H1 (cell line): ENCODE measurements at regions not wholly inside any gene's neighbourhood (a gene's known extent, or its start where the extent isn't known, plus 50 kb on each side); places are given as distances from the start of the nearest gene placed in this dataset.

ENCODE experiments used
- CTCF ChIA-PET: fragments of 300-600 bp; sonication (Branson Sonifier 250); formaldehyde crosslinking; loops from one replicate; lab custom pipeline; 2021; ENCODE audit not compliant: partially characterized antibody; lab: Charles Lee
- POLR2A ChIA-PET: fragments of 300-600 bp; sonication (Branson Sonifier 250); formaldehyde crosslinking; loops from one replicate; lab custom pipeline; 2021; ENCODE audit warnings: inconsistent platforms; ENCODE audit not compliant: partially characterized antibody; lab: Charles Lee
- DNase-seq, 2 experiments: peaks; one replicate each; pipeline versions ENCODE4 v3.0.0 to v3.0.0-alpha.2; 2010 to 2022; ENCODE audit warnings: low spot score in 2 of 2, low read depth in 1 of 2, mixed read lengths in 1 of 2
- FAIRE-seq: peaks from 2 replicates; lab custom pipeline; 2011; peaks lifted over from hg19 to GRCh38; lab: Jason Lieb, UNC
- H2AFZ ChIP-seq: 2 replicates; pipeline ENCODE4 v1.8.1; 2012; ENCODE audit warnings: low read length, inconsistent platforms
- H2AK5ac ChIP-seq: 2 replicates; pipeline ENCODE4 v1.6.1; 2013; ENCODE audit warnings: low read depth, low read length
- H2BK120ac ChIP-seq: replicated peaks from 2 replicates; pipeline ENCODE3; 2013; ENCODE audit warnings: low read depth, low read length, inconsistent platforms
- H2BK12ac ChIP-seq: 2 replicates; pipeline ENCODE4 v1.6.1; 2013; ENCODE audit warnings: low read depth, low read length
- H2BK15ac ChIP-seq: 2 replicates; pipeline ENCODE4 v1.6.1; 2013; ENCODE audit warnings: low read length
- H2BK20ac ChIP-seq: 2 replicates; pipeline ENCODE4 v1.6.1; 2013; ENCODE audit warnings: low read length
- H2BK5ac ChIP-seq: 2 replicates; pipeline ENCODE4 v1.6.1; 2013; ENCODE audit warnings: low read depth, low read length
- H3K14ac ChIP-seq: 2 replicates; pipeline ENCODE4 v1.6.1; 2013; ENCODE audit warnings: inconsistent platforms; ENCODE audit not compliant: insufficient read length
- H3K18ac ChIP-seq: 2 replicates; pipeline ENCODE4 v1.6.1; 2013; ENCODE audit warnings: low read length; ENCODE audit errors: extremely low read depth
- H3K23ac ChIP-seq: 2 replicates; pipeline ENCODE4 v1.6.1; 2013; ENCODE audit warnings: inconsistent platforms; ENCODE audit not compliant: insufficient read length
- H3K23me2 ChIP-seq: 2 replicates; pipeline ENCODE4 v1.6.1; 2013; ENCODE audit warnings: low read depth, low read length
- H3K27ac ChIP-seq: 2 replicates; pipeline ENCODE4 v1.6.1; 2011; ENCODE audit warnings: low read depth, low read length, inconsistent platforms
- H3K27me3 ChIP-seq, 4 experiments: replicated peaks in 1 of 4; 1 replicate in 1 of 4; 2 replicates in 3 of 4; pipeline versions ENCODE4 v1.6.1 to v1.8.1; 2011 to 2013; ENCODE audit warnings: low read length in 3 of 4, mild to moderate bottlenecking in 3 of 4, inconsistent platforms in 2 of 4, mixed read lengths in 2 of 4, moderate library complexity in 1 of 4; ENCODE audit not compliant: control insufficient read depth in 3 of 4, insufficient read depth in 3 of 4; ENCODE audit errors: extremely low read depth in 1 of 4
- H3K36me3 ChIP-seq, 4 experiments: 2 replicates each; pipeline versions ENCODE4 v1.6.1 to v1.8.1; 2011 to 2013; ENCODE audit warnings: mild to moderate bottlenecking in 4 of 4, low read length in 3 of 4, moderate library complexity in 2 of 4, control low read depth in 1 of 4, inconsistent platforms in 1 of 4; ENCODE audit not compliant: insufficient read depth in 4 of 4, control insufficient read depth in 2 of 4
- H3K4ac ChIP-seq: replicated peaks from 2 replicates; pipeline ENCODE3; 2013; ENCODE audit warnings: low read length, low read depth, mixed read lengths, inconsistent platforms; ENCODE audit not compliant: insufficient read length
- H3K4me1 ChIP-seq, 4 experiments: replicated peaks in 1 of 4; 1 replicate in 1 of 4; 2 replicates in 3 of 4; pipeline versions ENCODE4 v1.6.1 to v1.8.1; 2011 to 2013; ENCODE audit warnings: low read length in 3 of 4, inconsistent platforms in 2 of 4, mixed read lengths in 1 of 4; ENCODE audit not compliant: insufficient read depth in 4 of 4, control insufficient read depth in 3 of 4
- H3K4me2 ChIP-seq, 2 experiments: 2 replicates each; pipeline versions ENCODE4 v1.6.1 to v1.8.1; 2011 to 2013; ENCODE audit warnings: low read depth in 2 of 2, low read length in 2 of 2, control low read depth in 1 of 2, inconsistent platforms in 1 of 2, mild to moderate bottlenecking in 1 of 2; ENCODE audit not compliant: insufficient read depth in 1 of 2
- H3K4me3 ChIP-seq, 4 experiments: fragments of 200-600, 300-600 bp in 1 of 4; sonication (generic), shearing (Covaris generic), sonication (Bioruptor Twin) in 1 of 4; 2 replicates each; pipeline versions ENCODE4 v1.5.1 to v1.8.1; 2011 to 2016; ENCODE audit warnings: low read length in 4 of 4, low read depth in 3 of 4, control low read depth in 2 of 4, inconsistent platforms in 2 of 4, mild to moderate bottlenecking in 2 of 4, mixed read lengths in 1 of 4, moderate library complexity in 1 of 4; ENCODE audit not compliant: insufficient read depth in 2 of 4; ENCODE audit errors: extremely low read depth in 1 of 4
- H3K56ac ChIP-seq: replicated peaks from 2 replicates; pipeline ENCODE3; 2013; ENCODE audit warnings: low read depth, mild to moderate bottlenecking, mixed read lengths, low read length, inconsistent platforms; ENCODE audit not compliant: insufficient read length
- H3K79me1 ChIP-seq: 2 replicates; pipeline ENCODE4 v1.6.1; 2013; ENCODE audit warnings: low read depth, low read length, control low read depth
- H3K79me2 ChIP-seq, 2 experiments: 2 replicates each; pipeline versions ENCODE4 v1.6.1 to v1.8.1; 2012 to 2013; ENCODE audit warnings: low read length in 2 of 2, mild to moderate bottlenecking in 2 of 2, inconsistent platforms in 1 of 2; ENCODE audit not compliant: insufficient read depth in 2 of 2, control insufficient read depth in 1 of 2
- H3K9ac ChIP-seq, 4 experiments: replicated peaks in 1 of 4; 1 replicate in 1 of 4; 2 replicates in 3 of 4; pipeline versions ENCODE4 v1.6.1 to v1.8.1; 2011 to 2013; ENCODE audit warnings: low read depth in 3 of 4, low read length in 3 of 4, control low read depth in 2 of 4, mild to moderate bottlenecking in 2 of 4, moderate library complexity in 2 of 4, inconsistent platforms in 1 of 4; ENCODE audit errors: extremely low read depth in 1 of 4
- H3K9me3 ChIP-seq, 2 experiments: 2 replicates each; pipeline versions ENCODE4 v1.6.1 to v1.8.1; 2012 to 2013; ENCODE audit warnings: mild to moderate bottlenecking in 2 of 2, moderate library complexity in 2 of 2, control low read depth in 1 of 2, inconsistent platforms in 1 of 2, low read depth in 1 of 2, low read length in 1 of 2, mixed read lengths in 1 of 2; ENCODE audit not compliant: insufficient read depth in 2 of 2
- H4K20me1 ChIP-seq, 2 experiments: replicated peaks in 1 of 2; 2 replicates each; pipeline versions ENCODE3 to v1.8.1; 2011 to 2013; ENCODE audit warnings: inconsistent platforms in 2 of 2, low read length in 2 of 2, mild to moderate bottlenecking in 1 of 2; ENCODE audit not compliant: insufficient read depth in 2 of 2, control insufficient read depth in 1 of 2
- H4K5ac ChIP-seq: 2 replicates; pipeline ENCODE4 v1.6.1; 2013; ENCODE audit warnings: low read length, low read depth, mixed read lengths, inconsistent platforms; ENCODE audit not compliant: insufficient read length
- H4K8ac ChIP-seq: 2 replicates; pipeline ENCODE4 v1.8.0; 2013; ENCODE audit warnings: mild to moderate bottlenecking, moderate library complexity, low read length, inconsistent platforms; ENCODE audit not compliant: insufficient read depth; ENCODE audit errors: extremely low read depth
- H4K91ac ChIP-seq: replicated peaks from 2 replicates; pipeline ENCODE3; 2013; ENCODE audit warnings: low read length, mixed read lengths, inconsistent platforms; ENCODE audit not compliant: insufficient read length
- CEBPB ChIP-seq: IDR thresholded peaks from 2 replicates; pipeline ENCODE4 v1.6.1; 2012; ENCODE audit warnings: low read depth, low read length
- CHD1 ChIP-seq: IDR thresholded peaks from 2 replicates; pipeline ENCODE4 v1.6.1; 2012; ENCODE audit warnings: low read depth, low read length, improper control_type of control experiment
- GTF2F1 ChIP-seq: IDR thresholded peaks from 2 replicates; pipeline ENCODE4 v1.6.1; 2012; ENCODE audit warnings: low read depth, low read length, improper control_type of control experiment, borderline replicate concordance
- JUN ChIP-seq: IDR thresholded peaks from 2 replicates; pipeline ENCODE4 v1.6.1; 2011; ENCODE audit warnings: low read depth, mild to moderate bottlenecking, improper control_type of control experiment, low read length
- WGBS, 2 experiments: shearing (Covaris generic) in 1 of 2; methylation state at CpG; one replicate each; pipeline versions ENCODE4 v1.1.6 to v1.1.7; 2013 to 2015; ENCODE audit warnings: low lambda C conversion rate in 2 of 2, mixed read lengths in 2 of 2, inconsistent platforms in 1 of 2, low coverage in 1 of 2, missing lambda C conversion rate in 1 of 2; ENCODE audit not compliant: insufficient replicate concordance in 2 of 2, insufficient coverage in 1 of 2, insufficient read length in 1 of 2; ENCODE audit errors: extremely low coverage in 1 of 2, missing lambda C conversion rate in 1 of 2; 5-methylcytosine and 5-hydroxymethylcytosine counted together

- peaks cover 0 to 2% (median 0%) of the 10 kb centered on the region in 4 experiments; a peak in 1 of 7 replicates for H3K27me3 ChIP-seq
- H3K79me2 ChIP-seq = no peaks in the 10 kb centered on the region
- H4K8ac ChIP-seq = no peak overlapping the region
- H3K56ac ChIP-seq = no peak overlapping the region
- no peak overlapping the region for H3K4me3 ChIP-seq
- CTCF ChIA-PET = no interaction called here
- no peak overlapping the region for H2BK12ac ChIP-seq
- no peak overlapping the region for H3K4me2 ChIP-seq
- no peak overlapping the region for H2BK5ac ChIP-seq
- no peak overlapping the region for H3K23ac ChIP-seq
- no peaks in the 10 kb centered on the region for H3K79me1 ChIP-seq
- no peaks in the 10 kb centered on the region; a peak in 1 of 4 replicates for H3K9me3 ChIP-seq
- no peaks in the 10 kb centered on the region for H4K20me1 ChIP-seq
- no peak overlapping the region for H2BK15ac ChIP-seq
- H3K36me3 ChIP-seq = no peaks in the 10 kb centered on the region
- no peak overlapping the region for H2BK20ac ChIP-seq
- POLR2A ChIA-PET = no interaction called here
- no peak for DNase-seq
- no peaks in the 10 kb centered on the region for H3K23me2 ChIP-seq
- TF ChIP-seq GTF2F1 (no peak), CHD1 (no peak), JUN (no peak), CEBPB (no peak)
- TF ChIP-seq, all 59 proteins: peak for 0
- Histone ChIP-seq H3K9ac (no peak overlapping the region), H4K5ac (no peak overlapping the region), H2AK5ac (no peak overlapping the region), H3K4ac (no peak overlapping the region), H3K18ac (no peak overlapping the region), H3K14ac (no peak overlapping the region), H3K27ac (no peak overlapping the region), H3K4me1 (no peaks in the 10 kb centered on the region), H2AFZ (no peak overlapping the region), H2BK120ac (no peak overlapping the region), H4K91ac (no peak overlapping the region)
- no peak for FAIRE-seq
- 92% methylated on average over 1 of the region's 1 CpG; no CpG with 5 or more reads in 1 of the 2 experiments for WGBS, 2 experiments
These were observed 345.0 kb upstream of the STEAP1 start for GRCh38 chr7:89809291-89809690.
